ENCODE measurements at regions not wholly inside any gene's neighbourhood (a gene's known extent, or its start where the extent isn't known, plus 50 kb on each side); places are given as distances from the start of the nearest gene placed in this dataset.
"Not testable (repeated sequence)": the region's sequence is repeated elsewhere in the genome, so short reads cannot be mapped to it uniquely, and the experiment has no call there.

DNA sequence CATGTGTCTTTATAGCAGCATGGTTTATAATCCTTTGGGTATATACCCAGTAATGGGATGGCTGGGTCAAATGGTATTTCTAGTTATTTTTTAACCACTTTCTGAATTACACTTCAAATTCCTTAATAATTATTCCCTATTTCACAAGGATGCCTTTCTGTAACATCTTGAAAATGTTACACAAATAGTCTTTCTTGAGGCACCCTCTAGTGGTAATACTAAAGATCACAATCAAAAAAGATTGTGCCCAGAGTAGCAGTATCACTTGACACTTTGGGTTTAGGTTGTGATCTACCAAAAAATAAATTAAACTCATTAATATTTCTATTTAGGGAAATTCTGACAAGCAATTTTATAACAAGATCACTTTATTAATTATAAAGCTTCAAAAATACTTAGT lies 74.0 kb upstream of the TEKT4 start:
- TF ChIP-seq, protein P1, sequence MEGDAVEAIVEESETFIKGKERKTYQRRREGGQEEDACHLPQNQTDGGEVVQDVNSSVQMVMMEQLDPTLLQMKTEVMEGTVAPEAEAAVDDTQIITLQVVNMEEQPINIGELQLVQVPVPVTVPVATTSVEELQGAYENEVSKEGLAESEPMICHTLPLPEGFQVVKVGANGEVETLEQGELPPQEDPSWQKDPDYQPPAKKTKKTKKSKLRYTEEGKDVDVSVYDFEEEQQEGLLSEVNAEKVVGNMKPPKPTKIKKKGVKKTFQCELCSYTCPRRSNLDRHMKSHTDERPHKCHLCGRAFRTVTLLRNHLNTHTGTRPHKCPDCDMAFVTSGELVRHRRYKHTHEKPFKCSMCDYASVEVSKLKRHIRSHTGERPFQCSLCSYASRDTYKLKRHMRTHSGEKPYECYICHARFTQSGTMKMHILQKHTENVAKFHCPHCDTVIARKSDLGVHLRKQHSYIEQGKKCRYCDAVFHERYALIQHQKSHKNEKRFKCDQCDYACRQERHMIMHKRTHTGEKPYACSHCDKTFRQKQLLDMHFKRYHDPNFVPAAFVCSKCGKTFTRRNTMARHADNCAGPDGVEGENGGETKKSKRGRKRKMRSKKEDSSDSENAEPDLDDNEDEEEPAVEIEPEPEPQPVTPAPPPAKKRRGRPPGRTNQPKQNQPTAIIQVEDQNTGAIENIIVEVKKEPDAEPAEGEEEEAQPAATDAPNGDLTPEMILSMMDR (IDR thresholded peaks at IDR 0.05), result peak; percentile 55; the same call in 1 of the 2 replicates
- TF ChIP-seq, protein P2, sequence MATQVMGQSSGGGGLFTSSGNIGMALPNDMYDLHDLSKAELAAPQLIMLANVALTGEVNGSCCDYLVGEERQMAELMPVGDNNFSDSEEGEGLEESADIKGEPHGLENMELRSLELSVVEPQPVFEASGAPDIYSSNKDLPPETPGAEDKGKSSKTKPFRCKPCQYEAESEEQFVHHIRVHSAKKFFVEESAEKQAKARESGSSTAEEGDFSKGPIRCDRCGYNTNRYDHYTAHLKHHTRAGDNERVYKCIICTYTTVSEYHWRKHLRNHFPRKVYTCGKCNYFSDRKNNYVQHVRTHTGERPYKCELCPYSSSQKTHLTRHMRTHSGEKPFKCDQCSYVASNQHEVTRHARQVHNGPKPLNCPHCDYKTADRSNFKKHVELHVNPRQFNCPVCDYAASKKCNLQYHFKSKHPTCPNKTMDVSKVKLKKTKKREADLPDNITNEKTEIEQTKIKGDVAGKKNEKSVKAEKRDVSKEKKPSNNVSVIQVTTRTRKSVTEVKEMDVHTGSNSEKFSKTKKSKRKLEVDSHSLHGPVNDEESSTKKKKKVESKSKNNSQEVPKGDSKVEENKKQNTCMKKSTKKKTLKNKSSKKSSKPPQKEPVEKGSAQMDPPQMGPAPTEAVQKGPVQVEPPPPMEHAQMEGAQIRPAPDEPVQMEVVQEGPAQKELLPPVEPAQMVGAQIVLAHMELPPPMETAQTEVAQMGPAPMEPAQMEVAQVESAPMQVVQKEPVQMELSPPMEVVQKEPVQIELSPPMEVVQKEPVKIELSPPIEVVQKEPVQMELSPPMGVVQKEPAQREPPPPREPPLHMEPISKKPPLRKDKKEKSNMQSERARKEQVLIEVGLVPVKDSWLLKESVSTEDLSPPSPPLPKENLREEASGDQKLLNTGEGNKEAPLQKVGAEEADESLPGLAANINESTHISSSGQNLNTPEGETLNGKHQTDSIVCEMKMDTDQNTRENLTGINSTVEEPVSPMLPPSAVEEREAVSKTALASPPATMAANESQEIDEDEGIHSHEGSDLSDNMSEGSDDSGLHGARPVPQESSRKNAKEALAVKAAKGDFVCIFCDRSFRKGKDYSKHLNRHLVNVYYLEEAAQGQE (IDR thresholded peaks at IDR 0.05; ENCODE audit: insufficient read depth in 1 of 2, low read depth in 2 of 2, low read length in 1 of 2), result not testable (repeated sequence)

Measured in Panc1 (cell line).